ENCODE measurements at regions not wholly inside any gene's neighbourhood (a gene's known extent, or its start where the extent isn't known, plus 50 kb on each side); places are given as distances from the start of the nearest gene placed in this dataset.

GRCh38 chr6:152858141-152858540 lies 107.5 kb downstream of the VIP start (continued):
- TF ChIP-seq TSHZ2 (CRISPR knock-in tag; IDR thresholded peaks at IDR 0.05): no peak

GRCh38 chr6:152859225-152859624 lies 108.6 kb downstream of the VIP start:
- ATAC-seq: no peak
- TF ChIP-seq CREB5 (CRISPR knock-in tag; IDR thresholded peaks at IDR 0.05; ENCODE audit: low read depth): no peak
- TF ChIP-seq GLIS3 (CRISPR knock-in tag; IDR thresholded peaks at IDR 0.05): no peak
- TF ChIP-seq RARB (CRISPR knock-in tag; IDR thresholded peaks at IDR 0.05): no peak
- no peak for TF ChIP-seq ZFP30 (CRISPR knock-in tag; IDR thresholded peaks at IDR 0.05)
- TF ChIP-seq ZNF8 (CRISPR knock-in tag; IDR thresholded peaks at IDR 0.05): no peak
- no peak for TF ChIP-seq TOX (CRISPR knock-in tag; IDR thresholded peaks at IDR 0.05; ENCODE audit: borderline replicate concordance)
- TF ChIP-seq ESRRG (CRISPR knock-in tag; IDR thresholded peaks at IDR 0.05): no peak
- no peak for TF ChIP-seq ARNTL (CRISPR knock-in tag; IDR thresholded peaks at IDR 0.05; ENCODE audit: borderline replicate concordance, low read depth)

- no peak for TF ChIP-seq CSRNP3 (CRISPR knock-in tag; IDR thresholded peaks at IDR 0.05)
- no peak for TF ChIP-seq RARB (CRISPR knock-in tag; IDR thresholded peaks at IDR 0.05)
- TF ChIP-seq TSHZ2 (CRISPR knock-in tag; IDR thresholded peaks at IDR 0.05): no peak
- no peak for TF ChIP-seq CSDC2 (CRISPR knock-in tag; IDR thresholded peaks at IDR 0.05)
- TF ChIP-seq ZC3H10 (CRISPR knock-in tag; IDR thresholded peaks at IDR 0.05): no peak
- TF ChIP-seq ZFP30 (CRISPR knock-in tag; IDR thresholded peaks at IDR 0.05): no peak
- no peak for TF ChIP-seq PATZ1 (CRISPR knock-in tag; IDR thresholded peaks at IDR 0.05; ENCODE audit: borderline replicate concordance)
- no peak for TF ChIP-seq ZFP3 (CRISPR knock-in tag; IDR thresholded peaks at IDR 0.05)
- no peak for TF ChIP-seq ZNF70 (CRISPR knock-in tag; IDR thresholded peaks at IDR 0.05)
- TF ChIP-seq BACH2 (CRISPR knock-in tag; IDR thresholded peaks at IDR 0.05; ENCODE audit: borderline replicate concordance): no peak
- no peak for TF ChIP-seq GLIS3 (CRISPR knock-in tag; IDR thresholded peaks at IDR 0.05)
- ATAC-seq: peak; percentile 100
Measured at GRCh38 chr6:152863618-152864326, 113.2 kb downstream of the VIP start.

GRCh38 chr6:152874267-152874666 lies 108.6 kb downstream of the FBXO5 start:
- no peak for ATAC-seq
- TF ChIP-seq CSRNP3 (CRISPR knock-in tag; IDR thresholded peaks at IDR 0.05): no peak
- TF ChIP-seq SNAI2 (CRISPR knock-in tag; IDR thresholded peaks at IDR 0.05): no peak
- TF ChIP-seq ARNTL (CRISPR knock-in tag; IDR thresholded peaks at IDR 0.05; ENCODE audit: borderline replicate concordance, low read depth): no peak
- TF ChIP-seq ZFP3 (CRISPR knock-in tag; IDR thresholded peaks at IDR 0.05): no peak
- no peak for TF ChIP-seq TSHZ2 (CRISPR knock-in tag; IDR thresholded peaks at IDR 0.05)
- TF ChIP-seq ISL1 (CRISPR knock-in tag; IDR thresholded peaks at IDR 0.05): no peak
- no peak for TF ChIP-seq BACH2 (CRISPR knock-in tag; IDR thresholded peaks at IDR 0.05; ENCODE audit: borderline replicate concordance)
- TF ChIP-seq CREB5 (CRISPR knock-in tag; IDR thresholded peaks at IDR 0.05; ENCODE audit: low read depth): no peak
- TF ChIP-seq RARB (CRISPR knock-in tag; IDR thresholded peaks at IDR 0.05): no peak

Data from SK-N-SH treated with all-trans-retinoic acid at 6 μM for 48 hours (cell line).